GM18858 (cell line): ENCODE measurements at regions not wholly inside any gene's neighbourhood (a gene's known extent, or its start where the extent isn't known, plus 50 kb on each side); places are given as distances from the start of the nearest gene placed in this dataset.

Experiments used
- ATAC-seq: cut with Tn5 transposase; IDR thresholded peaks from one replicate; pipeline ENCODE4 v1.9.1; 2021; ENCODE audit not compliant: unreplicated experiment

DNA sequence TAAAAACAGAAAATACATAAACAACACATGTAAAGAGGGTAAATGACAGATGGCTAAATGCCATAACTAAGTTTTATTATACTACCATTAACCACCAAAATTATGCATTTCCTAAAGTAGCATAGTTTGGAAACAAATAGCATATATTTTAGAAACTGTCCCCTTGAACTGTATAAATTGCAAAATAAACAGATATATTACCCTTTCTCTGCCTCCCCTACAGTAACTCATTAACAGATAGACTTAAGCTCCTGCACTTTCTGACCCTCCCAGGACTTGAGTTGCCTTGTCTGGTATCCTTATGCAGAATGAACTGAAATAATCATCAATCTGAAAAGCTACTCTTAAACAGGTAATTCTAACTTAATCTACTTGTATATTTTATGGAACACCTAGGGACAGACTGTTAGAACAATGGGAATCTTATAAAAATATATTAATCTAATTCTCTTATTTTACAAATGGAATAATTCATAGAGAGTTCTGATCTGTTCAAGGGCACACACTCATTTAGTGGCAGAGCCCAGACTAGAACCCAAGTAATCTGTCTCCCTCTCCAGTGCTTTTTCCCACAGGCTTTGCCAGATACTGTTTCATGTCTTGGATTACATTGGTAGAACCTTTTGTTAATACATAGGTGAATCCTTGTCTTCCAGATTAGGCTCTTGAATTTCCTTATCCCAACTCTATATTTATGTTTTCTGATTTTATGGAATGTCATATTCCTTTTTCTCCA lies 50.6 kb upstream of the LOC128125822 start:
- no peak for ATAC-seq
